ENCODE measurements at regions not wholly inside any gene's neighbourhood (a gene's known extent, or its start where the extent isn't known, plus 50 kb on each side); places are given as distances from the start of the nearest gene placed in this dataset.

- no peak overlapping the region for H3K4me2 ChIP-seq
- H2AFZ ChIP-seq, result no peak overlapping the region
- H3F3A ChIP-seq (ENCODE audit: insufficient read depth, low read depth), result no peaks in the 10 kb centered on the region
- no peaks in the 10 kb centered on the region for H3K9me2 ChIP-seq (ENCODE audit: insufficient read depth)
- H3K27ac ChIP-seq, result no peak overlapping the region
- peak; percentile 34 to 35 for DNase-seq
- CTCF ChIA-PET, result interaction anchor here (0.7 kb wide), 1 partner anchor 388 kb away, joined by 3 read pairs; no protein-coding TSS in a partner anchor
- intact Hi-C loops (cut with micrococcal nuclease; ENCODE audit: unreplicated experiment), result no loop called here
- H3K9me3 ChIP-seq (ENCODE audit: insufficient read depth, low read depth), result no peaks in the 10 kb centered on the region
- no peak overlapping the region for H3K4me3 ChIP-seq
- no peaks in the 10 kb centered on the region for H3K27me3 ChIP-seq (ENCODE audit: insufficient read depth, low read depth)
- TF ChIP-seq EZH2 (IDR thresholded peaks at IDR 0.05; ENCODE audit: low read depth), result no peak
- TF ChIP-seq CTCF (conservative IDR thresholded peaks at IDR 0.05), result 0 out of 2 replicates have a peak, but pooled peaks have one; percentile 46
- no peaks in the 10 kb centered on the region for H3K36me3 ChIP-seq (ENCODE audit: low read depth)
- no peaks in the 10 kb centered on the region for H3K79me2 ChIP-seq (ENCODE audit: low read depth)
- no peaks in the 10 kb centered on the region for H3K4me1 ChIP-seq (replicated peaks; ENCODE audit: insufficient read depth)
- POLR2A ChIA-PET (ENCODE audit: unreplicated experiment), result no interaction called here
- BruUV-seq (replicated peaks), result no TSS peak
- no peaks in the 10 kb centered on the region for H4K20me1 ChIP-seq (ENCODE audit: insufficient read depth)
Measured at GRCh38 chr5:10140195-10140973, 109.3 kb downstream of the ATPSCKMT start.

GRCh38 chr5:10138395-10139057 is 111.2 kb downstream of the ATPSCKMT start:
- Histone ChIP-seq H3K9me3 (ENCODE audit: insufficient read depth, low read depth) (no peaks in the 10 kb centered on the region), H3K9me2 (ENCODE audit: insufficient read depth) (no peaks in the 10 kb centered on the region), H3K36me3 (ENCODE audit: low read depth) (no peaks in the 10 kb centered on the region), H3F3A (ENCODE audit: insufficient read depth, low read depth) (no peaks in the 10 kb centered on the region), H3K4me3 (no peak overlapping the region), H3K4me1 (replicated peaks; ENCODE audit: insufficient read depth) (no peaks in the 10 kb centered on the region), H3K4me2 (no peak overlapping the region), H3K27ac (no peak overlapping the region), H3K27me3 (ENCODE audit: insufficient read depth, low read depth) (no peaks in the 10 kb centered on the region), H3K79me2 (ENCODE audit: low read depth) (no peaks in the 10 kb centered on the region), H2AFZ (no peak overlapping the region), H4K20me1 (ENCODE audit: insufficient read depth) (no peaks in the 10 kb centered on the region)
- intact Hi-C loops (cut with micrococcal nuclease; ENCODE audit: unreplicated experiment), result no loop called here
- CTCF ChIA-PET, result no interaction called here
- POLR2A ChIA-PET (ENCODE audit: unreplicated experiment), result interaction anchor here (0.6 kb wide), 1 partner anchor 1478 kb away, joined by 3 read pairs; no protein-coding TSS in a partner anchor
- TF ChIP-seq CTCF (conservative IDR thresholded peaks at IDR 0.05) (no peak), EZH2 (IDR thresholded peaks at IDR 0.05; ENCODE audit: low read depth) (no peak)
- BruUV-seq (replicated peaks), result no TSS peak
- no peak for DNase-seq

GRCh38 chr5:10133830-10134229 is 115.9 kb downstream of the ATPSCKMT start:
- intact Hi-C loops (cut with micrococcal nuclease; ENCODE audit: unreplicated experiment), result no loop called here
- Histone ChIP-seq H3K4me1 (replicated peaks; ENCODE audit: insufficient read depth) (no peaks in the 10 kb centered on the region), H3F3A (ENCODE audit: insufficient read depth, low read depth) (no peaks in the 10 kb centered on the region), H3K4me3 (no peak overlapping the region), H4K20me1 (ENCODE audit: insufficient read depth) (no peaks in the 10 kb centered on the region), H3K79me2 (ENCODE audit: low read depth) (no peaks in the 10 kb centered on the region), H3K27me3 (ENCODE audit: insufficient read depth, low read depth) (no peaks in the 10 kb centered on the region), H3K9me2 (ENCODE audit: insufficient read depth) (no peaks in the 10 kb centered on the region), H3K36me3 (ENCODE audit: low read depth) (no peaks in the 10 kb centered on the region), H2AFZ (no peak overlapping the region), H3K4me2 (no peak overlapping the region), H3K9me3 (ENCODE audit: insufficient read depth, low read depth) (no peaks in the 10 kb centered on the region), H3K27ac (no peak overlapping the region)
- ChIA-PET CTCF (no interaction called here), POLR2A (ENCODE audit: unreplicated experiment) (interaction anchor here (0.6 kb wide), 1 partner anchor 418 kb away, joined by 4 read pairs; no protein-coding TSS in a partner anchor)
- no TSS peak for BruUV-seq (replicated peaks)
- peak; percentile 55 for TF ChIP-seq CTCF (conservative IDR thresholded peaks at IDR 0.05)
- no peak for TF ChIP-seq EZH2 (IDR thresholded peaks at IDR 0.05; ENCODE audit: low read depth)
- DNase-seq, result peak in 1 of 2 experiments; percentile 33
